IMR-90 (cell line): ENCODE measurements at regions not wholly inside any gene's neighbourhood (a gene's known extent, or its start where the extent isn't known, plus 50 kb on each side); places are given as distances from the start of the nearest gene placed in this dataset.

Experiments
- BHLHE40 ChIP-seq: fragments of 150-350 bp; IDR thresholded peaks from 2 replicates; pipeline ENCODE4 v1.6.1; 2016; ENCODE audit warnings: mild to moderate bottlenecking, low read depth, low read length
- CEBPB ChIP-seq: IDR thresholded peaks from 2 replicates; pipeline ENCODE4 v1.6.1; 2012; ENCODE audit warnings: low read depth, low read length, improper control_type of control experiment
- CTCF ChIP-seq: conservative IDR thresholded peaks from 2 replicates; pipeline ENCODE4 v1.5.1; 2012; ENCODE audit warnings: mild to moderate bottlenecking, low read depth, low read length, improper control_type of control experiment
- ELK1 ChIP-seq: fragments of 150-350 bp; IDR thresholded peaks from 2 replicates; pipeline ENCODE4 v1.6.1; 2016; ENCODE audit warnings: low read depth, mild to moderate bottlenecking, low read length, moderate library complexity, borderline replicate concordance
- FOS ChIP-seq: fragments of 150-350 bp; IDR thresholded peaks from 2 replicates; pipeline ENCODE4 v1.6.1; 2016; ENCODE audit warnings: low read depth, low read length
- MAFK ChIP-seq: IDR thresholded peaks from 2 replicates; pipeline ENCODE4 v1.6.1; 2012; ENCODE audit warnings: low read depth, low read length, improper control_type of control experiment
- MXI1 ChIP-seq: IDR thresholded peaks from 2 replicates; pipeline ENCODE4 v1.6.1; 2012; ENCODE audit warnings: low read depth, mild to moderate bottlenecking, low read length, moderate library complexity, borderline replicate concordance
- POLR2A ChIP-seq: IDR thresholded peaks from 2 replicates; pipeline ENCODE4 v1.6.1; 2012; ENCODE audit warnings: mild to moderate bottlenecking, low read depth, low read length
- RAD21 ChIP-seq: IDR thresholded peaks from 2 replicates; pipeline ENCODE4 v1.6.1; 2012; ENCODE audit warnings: low read length, improper control_type of control experiment
- RCOR1 ChIP-seq: IDR thresholded peaks from 2 replicates; pipeline ENCODE4 v1.6.1; 2012; ENCODE audit warnings: mild to moderate bottlenecking, low read length, improper control_type of control experiment; ENCODE audit not compliant: insufficient replicate concordance
- RFX5 ChIP-seq: IDR thresholded peaks from 2 replicates; pipeline ENCODE4 v1.8.0; 2012; ENCODE audit warnings: low read depth, mild to moderate bottlenecking, low read length, moderate library complexity
- SMC3 ChIP-seq: fragments of 150-350 bp; IDR thresholded peaks from 2 replicates; pipeline ENCODE4 v1.6.1; 2016; ENCODE audit warnings: low read depth, mild to moderate bottlenecking, antibody characterized with exemption, low read length, moderate library complexity

GRCh38 chr13:76800943-76801342, 85.3 kb downstream of the KCTD12 start:
- TF ChIP-seq CTCF (no peak), POLR2A (no peak), MXI1 (no peak), RAD21 (no peak), RFX5 (no peak), SMC3 (no peak), FOS (no peak), CEBPB (no peak), ELK1 (no peak), MAFK (no peak), BHLHE40 (no peak), RCOR1 (no peak)
